Esophagus muscularis mucosa (tissue), 4 donors: ENCODE measurements at regions not wholly inside any gene's neighbourhood (a gene's known extent, or its start where the extent isn't known, plus 50 kb on each side); places are given as distances from the start of the nearest gene placed in this dataset.

Source experiments
- EP300 ChIP-seq: sonication (generic); formaldehyde crosslinking; IDR thresholded peaks from one replicate; pipeline ENCODE4 v1.6.1; 2017; ENCODE audit warnings: antibody characterized with exemption
- POLR2A ChIP-seq: fragments of 450-650 bp; IDR thresholded peaks from one replicate; pipeline ENCODE4 v1.6.1; 2017; ENCODE audit warnings: antibody characterized with exemption, moderate library complexity, mild to moderate bottlenecking, low read depth
- POLR2AphosphoS5 ChIP-seq, 2 donors: sonication (generic); formaldehyde crosslinking; IDR thresholded peaks; one replicate each; pipeline ENCODE4 v1.6.1; 2017; ENCODE audit warnings: antibody characterized with exemption in 2 of 2
- TF ChIP-seq, protein P1 (sequence below), 3 experiments: fragments of 200-600 bp in 2 of 3; fragments of 450-650 bp in 1 of 3; sonication (generic) in 2 of 3; IDR thresholded peaks; one replicate each; pipeline ENCODE4 v1.5.1; 2017 to 2019; ENCODE audit warnings: antibody characterized with exemption in 3 of 3, mild to moderate bottlenecking in 2 of 3, moderate library complexity in 1 of 3

DNA sequence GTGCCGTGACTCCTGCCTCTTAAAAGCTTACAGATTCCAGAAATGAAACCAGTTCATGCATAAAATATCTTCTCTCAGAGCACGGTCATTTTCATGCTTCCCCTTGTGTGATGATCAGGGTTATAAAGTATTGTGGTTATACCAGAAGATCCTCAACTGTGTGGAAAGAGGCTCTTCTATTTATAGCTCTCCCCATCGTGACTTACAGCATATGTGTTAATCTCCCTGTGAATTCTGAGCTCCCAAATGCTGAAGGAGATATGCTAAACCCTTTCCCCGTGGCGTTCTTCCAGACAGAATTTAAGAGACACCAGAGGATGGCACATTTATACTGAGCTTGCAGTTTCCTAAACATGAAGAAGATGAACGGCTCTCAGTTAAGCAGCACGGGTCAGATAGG is 158.8 kb downstream of the CDH26 start:
- TF ChIP-seq EP300 (no peak), POLR2AphosphoS5 (IDR thresholded peaks at IDR 0.05) (no peak), POLR2A (no peak)
- TF ChIP-seq, protein P1, sequence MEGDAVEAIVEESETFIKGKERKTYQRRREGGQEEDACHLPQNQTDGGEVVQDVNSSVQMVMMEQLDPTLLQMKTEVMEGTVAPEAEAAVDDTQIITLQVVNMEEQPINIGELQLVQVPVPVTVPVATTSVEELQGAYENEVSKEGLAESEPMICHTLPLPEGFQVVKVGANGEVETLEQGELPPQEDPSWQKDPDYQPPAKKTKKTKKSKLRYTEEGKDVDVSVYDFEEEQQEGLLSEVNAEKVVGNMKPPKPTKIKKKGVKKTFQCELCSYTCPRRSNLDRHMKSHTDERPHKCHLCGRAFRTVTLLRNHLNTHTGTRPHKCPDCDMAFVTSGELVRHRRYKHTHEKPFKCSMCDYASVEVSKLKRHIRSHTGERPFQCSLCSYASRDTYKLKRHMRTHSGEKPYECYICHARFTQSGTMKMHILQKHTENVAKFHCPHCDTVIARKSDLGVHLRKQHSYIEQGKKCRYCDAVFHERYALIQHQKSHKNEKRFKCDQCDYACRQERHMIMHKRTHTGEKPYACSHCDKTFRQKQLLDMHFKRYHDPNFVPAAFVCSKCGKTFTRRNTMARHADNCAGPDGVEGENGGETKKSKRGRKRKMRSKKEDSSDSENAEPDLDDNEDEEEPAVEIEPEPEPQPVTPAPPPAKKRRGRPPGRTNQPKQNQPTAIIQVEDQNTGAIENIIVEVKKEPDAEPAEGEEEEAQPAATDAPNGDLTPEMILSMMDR (IDR thresholded peaks at IDR 0.05) = no peak
